ENCODE measurements at regions not wholly inside any gene's neighbourhood (a gene's known extent, or its start where the extent isn't known, plus 50 kb on each side); places are given as distances from the start of the nearest gene placed in this dataset.

DNA sequence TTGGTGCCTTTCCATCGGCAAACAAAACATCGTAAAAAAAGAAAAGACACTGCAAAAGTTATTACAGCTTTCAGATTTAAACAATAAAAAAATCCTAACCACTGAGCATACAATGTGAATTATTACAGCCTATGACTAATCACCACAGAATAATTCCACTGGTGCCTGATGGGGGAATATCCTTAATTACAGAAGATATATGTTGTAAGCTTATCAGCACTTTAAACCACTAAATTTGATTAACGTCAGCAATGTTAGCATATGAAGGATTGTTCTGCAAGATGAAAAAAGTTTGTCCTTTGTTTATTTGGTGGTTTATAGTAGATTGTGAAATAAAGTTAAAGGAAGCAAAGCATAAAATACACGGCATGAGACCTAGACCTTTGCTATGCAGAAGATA is 210.2 kb upstream of the ADAMTS3 start:
- TF ChIP-seq, protein P1, sequence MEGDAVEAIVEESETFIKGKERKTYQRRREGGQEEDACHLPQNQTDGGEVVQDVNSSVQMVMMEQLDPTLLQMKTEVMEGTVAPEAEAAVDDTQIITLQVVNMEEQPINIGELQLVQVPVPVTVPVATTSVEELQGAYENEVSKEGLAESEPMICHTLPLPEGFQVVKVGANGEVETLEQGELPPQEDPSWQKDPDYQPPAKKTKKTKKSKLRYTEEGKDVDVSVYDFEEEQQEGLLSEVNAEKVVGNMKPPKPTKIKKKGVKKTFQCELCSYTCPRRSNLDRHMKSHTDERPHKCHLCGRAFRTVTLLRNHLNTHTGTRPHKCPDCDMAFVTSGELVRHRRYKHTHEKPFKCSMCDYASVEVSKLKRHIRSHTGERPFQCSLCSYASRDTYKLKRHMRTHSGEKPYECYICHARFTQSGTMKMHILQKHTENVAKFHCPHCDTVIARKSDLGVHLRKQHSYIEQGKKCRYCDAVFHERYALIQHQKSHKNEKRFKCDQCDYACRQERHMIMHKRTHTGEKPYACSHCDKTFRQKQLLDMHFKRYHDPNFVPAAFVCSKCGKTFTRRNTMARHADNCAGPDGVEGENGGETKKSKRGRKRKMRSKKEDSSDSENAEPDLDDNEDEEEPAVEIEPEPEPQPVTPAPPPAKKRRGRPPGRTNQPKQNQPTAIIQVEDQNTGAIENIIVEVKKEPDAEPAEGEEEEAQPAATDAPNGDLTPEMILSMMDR (IDR thresholded peaks at IDR 0.05), result no peak
- no peak for TF ChIP-seq POLR2AphosphoS5 (IDR thresholded peaks at IDR 0.05)
- no peak for TF ChIP-seq EP300 (IDR thresholded peaks at IDR 0.05)
- TF ChIP-seq POLR2A (IDR thresholded peaks at IDR 0.05; ENCODE audit: low read depth), result no peak

Data from esophagus muscularis mucosa (tissue), 4 donors.